GM21447 (cell line): ENCODE measurements at regions not wholly inside any gene's neighbourhood (a gene's known extent, or its start where the extent isn't known, plus 50 kb on each side); places are given as distances from the start of the nearest gene placed in this dataset.
"Not testable (repeated sequence)": the region's sequence is repeated elsewhere in the genome, so short reads cannot be mapped to it uniquely, and the experiment has no call there.

Source experiments
- ATAC-seq: cut with Tn5 transposase; IDR thresholded peaks from one replicate; pipeline ENCODE4 v1.9.1; 2021; ENCODE audit not compliant: unreplicated experiment

- ATAC-seq = no peak
Observed at GRCh38 chr1:81304187-81304586, 496.5 kb upstream of the ADGRL2 start.

GRCh38 chr1:81299892-81300291 lies 500.8 kb upstream of the ADGRL2 start:
- no peak for ATAC-seq

- no peak for ATAC-seq
Observed at GRCh38 chr1:81298266-81298665, 502.5 kb upstream of the ADGRL2 start.

GRCh38 chr1:81296601-81297000 lies 504.1 kb upstream of the ADGRL2 start:
- no peak for ATAC-seq

- no peak for ATAC-seq
Observed at GRCh38 chr1:81290326-81290725, 510.4 kb upstream of the ADGRL2 start.

GRCh38 chr1:81288689-81289088 lies 512.0 kb upstream of the ADGRL2 start:
- no peak for ATAC-seq

- no peak for ATAC-seq
Observed at GRCh38 chr1:81287411-81288080, 513.2 kb upstream of the ADGRL2 start.

GRCh38 chr1:81270051-81270450 lies 530.7 kb upstream of the ADGRL2 start:
- ATAC-seq = no peak

- no peak for ATAC-seq
Observed at GRCh38 chr1:81264976-81265375, 535.8 kb upstream of the ADGRL2 start.

- no peak for ATAC-seq
Observed at GRCh38 chr1:81259625-81260411, 540.9 kb upstream of the ADGRL2 start.

- no peak for ATAC-seq
Observed at GRCh38 chr1:81254560-81254959, 546.2 kb upstream of the ADGRL2 start.

- no peak for ATAC-seq
Observed at GRCh38 chr1:81254068-81254467, 546.7 kb upstream of the ADGRL2 start.

- no peak for ATAC-seq
Observed at GRCh38 chr1:81252471-81253151, 548.1 kb upstream of the ADGRL2 start.

GRCh38 chr1:81250825-81251224 lies 549.9 kb upstream of the ADGRL2 start:
- ATAC-seq = not testable (repeated sequence)

- ATAC-seq = not testable (repeated sequence)
Observed at GRCh38 chr1:81245084-81245715, 555.5 kb upstream of the ADGRL2 start.

- not testable (repeated sequence) for ATAC-seq
Observed at GRCh38 chr1:81244612-81245011, 556.1 kb upstream of the ADGRL2 start.

GRCh38 chr1:81242103-81242502 lies 558.6 kb upstream of the ADGRL2 start:
- ATAC-seq = no peak

GRCh38 chr1:81238129-81238528 lies 562.6 kb upstream of the ADGRL2 start:
- ATAC-seq = no peak

- no peak for ATAC-seq
Observed at GRCh38 chr1:81237473-81238089, 563.2 kb upstream of the ADGRL2 start.

- no peak for ATAC-seq
Observed at GRCh38 chr1:81234237-81234636, 566.5 kb upstream of the ADGRL2 start.

- no peak for ATAC-seq
Observed at GRCh38 chr1:81233591-81233990, 567.1 kb upstream of the ADGRL2 start.
